ENCODE measurements at regions not wholly inside any gene's neighbourhood (a gene's known extent, or its start where the extent isn't known, plus 50 kb on each side); places are given as distances from the start of the nearest gene placed in this dataset.

DNA sequence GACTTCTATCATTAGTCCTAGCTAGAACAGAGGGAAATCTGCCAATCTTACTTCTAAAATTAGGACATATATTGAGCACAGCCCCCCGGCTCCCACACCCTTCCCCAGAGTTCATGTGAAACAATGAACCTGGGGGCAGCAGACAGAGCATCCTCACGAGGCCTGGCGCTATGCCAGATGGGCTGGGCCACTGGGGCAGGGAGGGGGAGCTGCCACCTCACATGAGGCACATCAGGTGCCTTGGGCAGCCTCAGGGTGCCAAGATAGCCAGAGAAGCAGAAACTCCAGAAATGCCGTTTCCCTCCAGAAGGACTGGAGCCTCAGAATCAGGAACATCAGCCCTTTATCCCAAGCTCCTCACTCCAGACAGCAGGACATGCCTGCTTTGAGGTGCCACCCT, 92.8 kb upstream of the LANCL2 start:
- H3K4me1 Mint-ChIP-seq (ENCODE audit: unreplicated experiment) = no peaks in the 10 kb centered on the region
- TF ChIP-seq, protein P1, sequence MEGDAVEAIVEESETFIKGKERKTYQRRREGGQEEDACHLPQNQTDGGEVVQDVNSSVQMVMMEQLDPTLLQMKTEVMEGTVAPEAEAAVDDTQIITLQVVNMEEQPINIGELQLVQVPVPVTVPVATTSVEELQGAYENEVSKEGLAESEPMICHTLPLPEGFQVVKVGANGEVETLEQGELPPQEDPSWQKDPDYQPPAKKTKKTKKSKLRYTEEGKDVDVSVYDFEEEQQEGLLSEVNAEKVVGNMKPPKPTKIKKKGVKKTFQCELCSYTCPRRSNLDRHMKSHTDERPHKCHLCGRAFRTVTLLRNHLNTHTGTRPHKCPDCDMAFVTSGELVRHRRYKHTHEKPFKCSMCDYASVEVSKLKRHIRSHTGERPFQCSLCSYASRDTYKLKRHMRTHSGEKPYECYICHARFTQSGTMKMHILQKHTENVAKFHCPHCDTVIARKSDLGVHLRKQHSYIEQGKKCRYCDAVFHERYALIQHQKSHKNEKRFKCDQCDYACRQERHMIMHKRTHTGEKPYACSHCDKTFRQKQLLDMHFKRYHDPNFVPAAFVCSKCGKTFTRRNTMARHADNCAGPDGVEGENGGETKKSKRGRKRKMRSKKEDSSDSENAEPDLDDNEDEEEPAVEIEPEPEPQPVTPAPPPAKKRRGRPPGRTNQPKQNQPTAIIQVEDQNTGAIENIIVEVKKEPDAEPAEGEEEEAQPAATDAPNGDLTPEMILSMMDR (IDR thresholded peaks at IDR 0.05; ENCODE audit: unreplicated experiment) = no peak
- no peak overlapping the region for H3K4me3 Mint-ChIP-seq (ENCODE audit: unreplicated experiment)
- peaks cover 6% of the 10 kb centered on the region for H3K27me3 Mint-ChIP-seq (ENCODE audit: unreplicated experiment)
- H3K27ac Mint-ChIP-seq (ENCODE audit: unreplicated experiment) = no peak overlapping the region
- H3K9me3 Mint-ChIP-seq (ENCODE audit: unreplicated experiment) = no peaks in the 10 kb centered on the region
- no peak for DNase-seq (ENCODE audit: low spot score)
- H3K36me3 Mint-ChIP-seq (ENCODE audit: low read depth, unreplicated experiment) = peaks cover 4% of the 10 kb centered on the region

DNA sequence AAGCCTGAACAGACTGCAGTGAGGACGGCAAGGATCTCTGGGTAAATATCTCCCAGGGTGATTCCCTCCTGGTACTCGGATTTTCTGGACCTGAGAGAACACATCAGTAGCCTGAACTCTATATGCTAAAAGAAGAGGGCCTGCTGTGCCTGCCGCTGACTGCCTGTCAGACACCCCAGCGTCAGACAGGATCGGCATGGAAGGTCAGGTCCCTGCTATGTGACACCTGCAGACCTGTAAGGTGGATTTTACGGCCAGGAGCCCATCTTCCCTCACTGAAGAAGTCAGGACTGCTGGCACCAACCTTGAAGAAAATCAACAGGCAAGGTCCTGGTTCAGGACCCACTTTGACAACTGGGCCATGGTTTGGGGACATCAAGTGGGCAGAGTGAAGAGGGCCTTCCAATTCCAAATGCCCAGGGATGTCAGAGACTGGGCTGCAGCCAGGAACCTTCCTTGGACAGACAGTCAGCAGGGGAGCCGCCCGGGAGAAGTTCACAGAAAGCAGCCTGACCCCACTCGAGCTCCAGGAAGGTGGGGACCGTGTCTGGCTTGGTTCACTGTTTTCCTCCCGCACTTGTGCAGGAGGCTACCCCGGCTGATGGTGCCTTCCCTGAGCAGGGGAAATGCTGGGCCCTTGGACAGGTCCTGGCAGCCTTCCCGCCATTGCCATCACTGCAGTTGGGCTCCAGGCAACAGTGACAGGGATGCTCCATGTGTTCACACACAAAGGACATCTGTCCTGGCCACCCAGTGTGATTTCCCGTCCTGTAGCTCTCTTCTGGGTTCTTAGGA, 91.8 kb upstream of the LANCL2 start:
- no peak for DNase-seq (ENCODE audit: low spot score)
- peaks cover 6% of the 10 kb centered on the region for H3K27me3 Mint-ChIP-seq (ENCODE audit: unreplicated experiment)
- TF ChIP-seq, protein P1 (IDR thresholded peaks at IDR 0.05; ENCODE audit: unreplicated experiment) = no peak

DNA sequence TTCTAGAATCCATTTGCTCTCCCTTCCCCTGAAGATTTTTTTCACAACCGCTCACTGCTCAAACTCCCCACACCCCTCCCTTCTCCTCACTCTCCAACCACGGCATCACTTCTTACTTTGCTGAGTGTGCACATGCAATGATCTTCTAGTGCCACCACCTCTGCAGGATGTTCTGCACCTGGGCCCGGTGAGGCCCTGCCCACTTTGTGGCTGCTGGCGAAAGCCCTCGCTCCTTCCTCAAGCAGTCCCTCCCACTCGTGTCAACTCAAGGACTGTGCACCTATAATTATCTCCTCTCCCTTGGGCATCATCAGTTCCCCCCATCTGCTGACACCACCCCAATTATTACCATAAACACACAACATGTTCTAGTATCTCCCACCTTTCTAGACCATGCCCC, 91.0 kb upstream of the LANCL2 start:
- H3K9me3 Mint-ChIP-seq (ENCODE audit: unreplicated experiment) = no peaks in the 10 kb centered on the region
- H3K4me3 Mint-ChIP-seq (ENCODE audit: unreplicated experiment) = no peak overlapping the region
- H3K27me3 Mint-ChIP-seq (ENCODE audit: unreplicated experiment) = peaks cover 6% of the 10 kb centered on the region
- H3K27ac Mint-ChIP-seq (ENCODE audit: unreplicated experiment) = no peak overlapping the region
- peaks cover 4% of the 10 kb centered on the region for H3K36me3 Mint-ChIP-seq (ENCODE audit: low read depth, unreplicated experiment)
- H3K4me1 Mint-ChIP-seq (ENCODE audit: unreplicated experiment) = no peaks in the 10 kb centered on the region
- DNase-seq (ENCODE audit: low spot score) = no peak
- TF ChIP-seq, protein P1 (IDR thresholded peaks at IDR 0.05; ENCODE audit: unreplicated experiment) = no peak

More for the DNA sequence above, 91.8 kb upstream of the LANCL2 start:
- Mint-ChIP-seq H3K4me1 (ENCODE audit: unreplicated experiment) (no peaks in the 10 kb centered on the region), H3K36me3 (ENCODE audit: low read depth, unreplicated experiment) (peaks cover 4% of the 10 kb centered on the region), H3K4me3 (ENCODE audit: unreplicated experiment) (no peak overlapping the region), H3K27ac (ENCODE audit: unreplicated experiment) (no peak overlapping the region), H3K9me3 (ENCODE audit: unreplicated experiment) (no peaks in the 10 kb centered on the region)

DNA sequence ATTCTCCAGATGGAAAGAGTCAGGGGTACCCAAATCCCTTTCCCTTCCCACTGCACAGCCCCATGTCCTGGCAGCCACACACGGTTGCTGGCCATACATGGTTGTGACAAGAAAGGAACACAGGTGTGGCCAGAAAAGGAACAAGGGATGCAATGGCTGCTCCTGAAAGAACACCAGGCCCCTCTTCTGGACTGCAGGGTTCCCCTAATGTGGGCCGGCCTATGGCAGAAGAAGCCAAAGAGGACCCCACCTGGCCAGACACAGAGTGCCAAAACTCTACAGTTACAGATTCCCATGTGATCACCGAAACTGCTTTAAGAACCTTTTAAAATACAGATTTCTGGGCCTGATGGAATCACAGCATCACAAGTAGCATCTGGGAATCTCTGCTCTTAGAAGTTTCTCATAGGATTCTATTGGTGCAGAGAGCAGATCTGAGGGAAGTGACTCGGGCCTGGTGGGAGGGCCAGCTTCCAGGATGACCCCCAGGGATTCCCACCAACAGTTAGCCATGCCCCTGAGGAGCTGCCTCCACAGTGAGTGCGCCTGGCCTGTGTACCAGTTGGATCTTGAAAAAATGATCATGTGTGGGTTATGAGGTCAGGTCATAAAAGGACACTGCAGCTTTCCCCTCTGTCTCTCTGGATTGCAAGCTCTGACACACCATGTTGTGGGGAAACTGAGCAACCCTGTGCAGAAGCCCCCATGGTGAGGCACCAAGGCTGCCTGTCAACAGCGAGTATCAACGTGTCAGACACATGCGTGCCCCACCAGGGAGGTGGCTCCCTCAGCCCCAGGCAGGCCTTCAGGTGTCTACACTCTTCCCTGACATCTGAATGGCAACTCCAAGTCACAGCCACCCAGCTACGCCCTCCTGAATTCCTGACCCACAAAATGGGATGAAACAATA, 89.6 kb upstream of the LANCL2 start:
- no peaks in the 10 kb centered on the region for H3K9me3 Mint-ChIP-seq (ENCODE audit: unreplicated experiment)
- H3K27me3 Mint-ChIP-seq (ENCODE audit: unreplicated experiment) = peaks cover 7% of the 10 kb centered on the region
- H3K36me3 Mint-ChIP-seq (ENCODE audit: low read depth, unreplicated experiment) = peaks cover 4% of the 10 kb centered on the region
- no peaks in the 10 kb centered on the region for H3K4me1 Mint-ChIP-seq (ENCODE audit: unreplicated experiment)
- DNase-seq (ENCODE audit: low spot score) = no peak
- H3K4me3 Mint-ChIP-seq (ENCODE audit: unreplicated experiment) = no peak overlapping the region
- H3K27ac Mint-ChIP-seq (ENCODE audit: unreplicated experiment) = no peak overlapping the region
- TF ChIP-seq, protein P1 (IDR thresholded peaks at IDR 0.05; ENCODE audit: unreplicated experiment) = no peak
